HepG2 (cell line): ENCODE measurements at regions not wholly inside any gene's neighbourhood (a gene's known extent, or its start where the extent isn't known, plus 50 kb on each side); places are given as distances from the start of the nearest gene placed in this dataset.

ENCODE experiments used
- ATAC-seq: fragments of 200-7000 bp; cut with Tn5 transposase; 3 replicates; pipeline ENCODE4 v1.9.1; 2020; ENCODE audit warnings: mild to moderate bottlenecking, moderate library complexity
- BruUV-seq: library from RNA; stranded (reverse); fragments of 400-500 nt; replicated peaks from 2 replicates; lab custom pipeline; 2021; lab: Mats Ljungman, UMichigan
- CTCF ChIA-PET: fragments of 300-600 bp; formaldehyde crosslinking; extraction: SDS; loops from one replicate; lab custom pipeline; 2021; ENCODE audit warnings: low total read pairs, inconsistent platforms, low intra/inter-chr PET ratio; lab: Yijun Ruan, JAX
- POLR2A ChIA-PET: fragments of 350-600 bp; sonication (Branson Sonifier 250); formaldehyde crosslinking; loops from one replicate; lab custom pipeline; 2020; ENCODE audit warnings: antibody characterized with exemption, inconsistent platforms; lab: Yijun Ruan, JAX
- DNase-seq: peaks from one replicate; pipeline ENCODE4 v3.0.0-alpha.2; 2015; ENCODE audit warnings: low spot score
- FAIRE-seq: peaks from 3 replicates; lab custom pipeline; 2011; peaks lifted over from hg19 to GRCh38; lab: Jason Lieb, UNC
- H2AFZ ChIP-seq: one replicate; pipeline ENCODE4 v1.6.1; 2011; ENCODE audit warnings: low read length, inconsistent platforms
- H3K27ac ChIP-seq: fragments of 300-600 bp; 3 replicates; pipeline ENCODE4 v1.8.0; 2011; ENCODE audit warnings: mixed run types, mild to moderate bottlenecking, mixed read lengths, low read length, inconsistent platforms; ENCODE audit not compliant: insufficient read depth; ENCODE audit errors: extremely low read length
- H3K27me3 ChIP-seq, 2 experiments: fragments of 200-600 bp in 1 of 2; 2 replicates in 1 of 2; 3 replicates in 1 of 2; pipeline versions ENCODE4 v1.6.0 to v1.8.0; 2011; ENCODE audit warnings: low read length in 2 of 2, mild to moderate bottlenecking in 2 of 2, moderate library complexity in 2 of 2, inconsistent platforms in 1 of 2; ENCODE audit not compliant: insufficient read depth in 2 of 2, control insufficient read depth in 1 of 2
- H3K36me3 ChIP-seq, 2 experiments: fragments of 200-600 bp in 1 of 2; replicated peaks in 1 of 2; 2 replicates in 1 of 2; 3 replicates in 1 of 2; pipeline versions ENCODE4 v1.5.1 to v1.8.0; 2011; ENCODE audit warnings: low read length in 2 of 2, inconsistent platforms in 1 of 2; ENCODE audit not compliant: insufficient read depth in 2 of 2, control insufficient read depth in 1 of 2
- H3K4me1 ChIP-seq: 2 replicates; pipeline ENCODE4 v1.5.1; 2012; ENCODE audit warnings: low read length, inconsistent platforms; ENCODE audit not compliant: insufficient read depth
- H3K4me2 ChIP-seq: 2 replicates; pipeline ENCODE4 v1.6.0; 2011; ENCODE audit warnings: low read depth, low read length, inconsistent platforms
- H3K4me3 ChIP-seq, 3 experiments: fragments of 200-600 bp in 1 of 3; sonication (generic), shearing (Covaris generic) in 1 of 3; replicated peaks in 1 of 3; 2 replicates each; pipeline ENCODE4 v1.5.1; 2011 to 2016; ENCODE audit warnings: low read length in 3 of 3, inconsistent platforms in 2 of 3, low read depth in 2 of 3, mild to moderate bottlenecking in 2 of 3, control low read depth in 1 of 3, mixed read lengths in 1 of 3; ENCODE audit not compliant: insufficient read depth in 1 of 3
- H3K79me2 ChIP-seq: one replicate; pipeline ENCODE4 v1.6.1; 2011; ENCODE audit warnings: low read length, inconsistent platforms; ENCODE audit not compliant: insufficient read depth
- H3K9ac ChIP-seq: 2 replicates; pipeline ENCODE4 v1.6.0; 2011; ENCODE audit warnings: mild to moderate bottlenecking, low read depth, low read length, inconsistent platforms; ENCODE audit not compliant: insufficient read depth
- H3K9me3 ChIP-seq: 2 replicates; pipeline ENCODE4 v1.5.1; 2012; ENCODE audit warnings: mild to moderate bottlenecking, low read length
- H4K20me1 ChIP-seq: 2 replicates; pipeline ENCODE4 v1.6.0; 2011; ENCODE audit warnings: inconsistent platforms, mild to moderate bottlenecking, low read length, moderate library complexity; ENCODE audit not compliant: insufficient read depth
- MTF1 ChIP-seq: sonication (generic); formaldehyde crosslinking; IDR thresholded peaks from 2 replicates; pipeline ENCODE4 v1.5.0; 2020; ENCODE audit warnings: missing genetic modification reagents
- PCBP2 ChIP-seq: fragments of 200-400 bp; formaldehyde crosslinking; optimal IDR thresholded peaks from 2 replicates; pipeline ENCODE3; 2018; ENCODE audit warnings: low read length, low read depth; ENCODE audit not compliant: poor library complexity, severe bottlenecking
- SOX13 ChIP-seq, 3 experiments: fragments of 450-650 bp in 1 of 3; sonication (generic) in 1 of 3; formaldehyde crosslinking in 1 of 3; IDR thresholded peaks in 2 of 3; conservative IDR thresholded peaks in 1 of 3; 2 replicates each; pipeline versions ENCODE4 v1.5.0 to v1.6.1; 2016 to 2020; ENCODE audit warnings: antibody characterized with exemption in 1 of 3, mild to moderate bottlenecking in 1 of 3, missing compliant biosample characterization in 1 of 3, missing genetic modification reagents in 1 of 3, moderate library complexity in 1 of 3
- TBL1XR1 ChIP-seq: fragments of 150-350 bp; IDR thresholded peaks from 2 replicates; pipeline ENCODE4 v1.6.1; 2014; ENCODE audit warnings: borderline replicate concordance, low read length; ENCODE audit not compliant: partially characterized antibody
- ZNF17 ChIP-seq: sonication (generic); formaldehyde crosslinking; IDR thresholded peaks from 2 replicates; pipeline ENCODE4 v1.5.0; 2020; ENCODE audit warnings: mild to moderate bottlenecking, missing genetic modification reagents
- WGBS: methylation state at CpG from one replicate; pipeline ENCODE4 v1.1.6; 2017; ENCODE audit warnings: low lambda C conversion rate; 5-methylcytosine and 5-hydroxymethylcytosine counted together
- in situ Hi-C: cut with HindIII; loops from 2 replicates; pipeline ENCODE4 v1.10.0; 2017; ENCODE audit warnings: low pct_unique_long_range_greater_than_20kb; ENCODE audit not compliant: extremely low pct_ligation_motif_present
- intact Hi-C: fragments of 100-400 bp; cut with micrococcal nuclease; formaldehyde crosslinking; loops from one replicate; pipeline ENCODE4 v1.10.0; 2022; ENCODE audit not compliant: unreplicated experiment
- TF ChIP-seq, protein P1 (sequence below): sonication (generic); formaldehyde crosslinking; IDR thresholded peaks from 2 replicates; pipeline ENCODE4 v1.4.0; 2020; ENCODE audit warnings: mild to moderate bottlenecking, low read depth, missing genetic modification reagents
- TF ChIP-seq, protein P2 (sequence below): IDR thresholded peaks from 2 replicates; pipeline ENCODE4 v1.6.1; 2016; ENCODE audit warnings: mild to moderate bottlenecking
- TF ChIP-seq, protein P3 (sequence below): sonication (generic); formaldehyde crosslinking; conservative IDR thresholded peaks from 2 replicates; pipeline ENCODE4 v1.4.0; 2020; ENCODE audit warnings: missing genetic modification reagents
- TF ChIP-seq, protein P4 (sequence below): sonication (generic); formaldehyde crosslinking; IDR thresholded peaks from 2 replicates; pipeline ENCODE4 v1.4.0; 2020; ENCODE audit warnings: missing genetic modification reagents

DNA sequence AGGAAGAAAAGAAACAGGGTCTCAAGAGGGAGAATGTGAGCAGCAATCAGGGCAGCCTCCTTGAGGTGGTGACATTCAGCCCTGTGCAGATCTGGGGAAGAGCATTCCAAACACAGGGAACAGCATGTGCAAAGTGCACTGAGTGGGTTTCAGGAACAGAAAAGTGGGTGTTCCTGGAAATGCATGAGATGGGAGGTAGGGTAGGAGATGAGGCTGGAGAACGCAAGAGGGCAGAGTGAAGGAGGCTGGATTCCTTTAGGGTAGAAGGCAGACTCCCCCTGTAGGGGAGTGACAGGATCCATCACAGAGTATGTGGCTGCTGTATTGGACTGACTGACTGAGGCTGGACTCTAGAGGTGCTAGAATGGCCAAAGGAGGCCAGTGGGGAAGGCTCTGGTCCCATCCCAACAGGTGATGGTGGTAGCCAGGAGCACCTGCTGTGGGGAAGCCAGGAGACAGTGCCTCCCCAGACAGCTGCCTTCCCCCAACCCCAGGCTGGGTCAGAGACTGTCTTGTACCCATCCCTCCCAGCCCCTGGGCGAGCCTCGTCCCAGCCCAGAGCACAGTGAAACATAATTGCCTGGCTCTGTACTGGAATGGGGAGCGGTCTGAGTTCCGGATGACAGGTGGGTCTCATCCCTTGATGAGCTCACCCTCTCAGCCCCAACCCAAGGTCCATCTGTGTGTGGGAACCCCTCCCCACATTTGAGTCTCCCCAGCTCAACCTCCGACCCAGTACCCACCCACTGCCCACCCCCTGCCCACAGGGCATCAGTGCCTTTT is 419.4 kb downstream of the MN1 start:
- H3K79me2 ChIP-seq, result no peaks in the 10 kb centered on the region
- DNase-seq, result no peak
- H3K27ac ChIP-seq, result no peak overlapping the region
- in situ Hi-C loops (no loop called here), intact Hi-C loops (no loop called here)
- no peak for TF ChIP-seq MTF1 (CRISPR knock-in tag)
- TF ChIP-seq, protein P1, sequence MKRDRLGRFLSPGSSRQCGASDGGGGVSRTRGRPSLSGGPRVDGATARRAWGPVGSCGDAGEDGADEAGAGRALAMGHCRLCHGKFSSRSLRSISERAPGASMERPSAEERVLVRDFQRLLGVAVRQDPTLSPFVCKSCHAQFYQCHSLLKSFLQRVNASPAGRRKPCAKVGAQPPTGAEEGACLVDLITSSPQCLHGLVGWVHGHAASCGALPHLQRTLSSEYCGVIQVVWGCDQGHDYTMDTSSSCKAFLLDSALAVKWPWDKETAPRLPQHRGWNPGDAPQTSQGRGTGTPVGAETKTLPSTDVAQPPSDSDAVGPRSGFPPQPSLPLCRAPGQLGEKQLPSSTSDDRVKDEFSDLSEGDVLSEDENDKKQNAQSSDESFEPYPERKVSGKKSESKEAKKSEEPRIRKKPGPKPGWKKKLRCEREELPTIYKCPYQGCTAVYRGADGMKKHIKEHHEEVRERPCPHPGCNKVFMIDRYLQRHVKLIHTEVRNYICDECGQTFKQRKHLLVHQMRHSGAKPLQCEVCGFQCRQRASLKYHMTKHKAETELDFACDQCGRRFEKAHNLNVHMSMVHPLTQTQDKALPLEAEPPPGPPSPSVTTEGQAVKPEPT (CRISPR knock-in tag), result no peak
- TF ChIP-seq, protein P2, sequence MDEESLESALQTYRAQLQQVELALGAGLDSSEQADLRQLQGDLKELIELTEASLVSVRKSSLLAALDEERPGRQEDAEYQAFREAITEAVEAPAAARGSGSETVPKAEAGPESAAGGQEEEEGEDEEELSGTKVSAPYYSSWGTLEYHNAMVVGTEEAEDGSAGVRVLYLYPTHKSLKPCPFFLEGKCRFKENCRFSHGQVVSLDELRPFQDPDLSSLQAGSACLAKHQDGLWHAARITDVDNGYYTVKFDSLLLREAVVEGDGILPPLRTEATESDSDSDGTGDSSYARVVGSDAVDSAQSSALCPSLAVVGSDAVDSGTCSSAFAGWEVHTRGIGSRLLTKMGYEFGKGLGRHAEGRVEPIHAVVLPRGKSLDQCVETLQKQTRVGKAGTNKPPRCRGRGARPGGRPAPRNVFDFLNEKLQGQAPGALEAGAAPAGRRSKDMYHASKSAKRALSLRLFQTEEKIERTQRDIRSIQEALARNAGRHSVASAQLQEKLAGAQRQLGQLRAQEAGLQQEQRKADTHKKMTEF, result no peak
- no peak for FAIRE-seq
- H2AFZ ChIP-seq, result no peak overlapping the region
- H4K20me1 ChIP-seq, result no peaks in the 10 kb centered on the region
- no peaks in the 10 kb centered on the region for H3K4me1 ChIP-seq
- no peak overlapping the region for H3K9ac ChIP-seq
- POLR2A ChIA-PET, result no interaction called here
- no peaks in the 10 kb centered on the region for H3K36me3 ChIP-seq
- BruUV-seq, result no TSS peak
- no peak overlapping the region for H3K4me2 ChIP-seq
- H3K27me3 ChIP-seq, result peaks cover 2 to 48% of the 10 kb centered on the region in 2 experiments; a peak in 4 of 5 replicates
- 42% methylated on average over 1 of the region's 6 CpGs for WGBS
- no peaks in the 10 kb centered on the region for H3K9me3 ChIP-seq
- H3K4me3 ChIP-seq, result no peak overlapping the region
- CTCF ChIA-PET, result no interaction called here
- peak; percentile 47; the same call in 2 of the 3 replicates for ATAC-seq

DNA sequence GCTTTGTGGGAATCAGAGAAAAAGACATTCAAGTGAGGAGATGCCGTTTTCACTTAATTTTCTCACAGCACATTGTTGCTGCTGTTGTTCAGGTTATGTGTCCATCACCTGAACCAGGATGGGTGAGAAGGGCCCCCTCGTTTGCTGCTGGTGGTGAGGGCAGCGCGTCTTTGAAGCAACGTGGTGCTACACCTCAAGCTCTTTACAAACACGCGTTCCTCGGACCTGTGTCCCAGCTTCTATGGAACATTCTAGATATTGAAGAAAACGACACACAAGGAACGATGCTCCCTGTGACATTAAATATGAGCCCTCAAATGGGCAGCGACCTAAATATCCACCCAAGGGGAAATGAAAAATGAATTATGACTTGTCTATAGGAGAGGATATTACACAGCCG is 418.6 kb downstream of the MN1 start:
- H3K4me3 ChIP-seq, result no peak overlapping the region
- no peak overlapping the region for H3K9ac ChIP-seq
- in situ Hi-C loops (no loop called here), intact Hi-C loops (no loop called here)
- H3K79me2 ChIP-seq, result no peaks in the 10 kb centered on the region
- 13% methylated on average over 12 of the region's 12 CpGs for WGBS
- H3K4me1 ChIP-seq, result no peaks in the 10 kb centered on the region
- DNase-seq, result no peak
- ATAC-seq, result no peak
- no peaks in the 10 kb centered on the region for H3K36me3 ChIP-seq
- no peak overlapping the region for H3K27ac ChIP-seq
- no peak for FAIRE-seq
- H4K20me1 ChIP-seq, result no peaks in the 10 kb centered on the region
- no peak overlapping the region for H3K4me2 ChIP-seq
- no TSS peak for BruUV-seq
- no peaks in the 10 kb centered on the region for H3K9me3 ChIP-seq
- H3K27me3 ChIP-seq, result peaks cover 2 to 50% of the 10 kb centered on the region in 2 experiments; a peak in 4 of 5 replicates
- no peak overlapping the region for H2AFZ ChIP-seq
- CTCF ChIA-PET, result no interaction called here
- POLR2A ChIA-PET, result no interaction called here
- TF ChIP-seq TBL1XR1, result no peak
- TF ChIP-seq, protein P3, sequence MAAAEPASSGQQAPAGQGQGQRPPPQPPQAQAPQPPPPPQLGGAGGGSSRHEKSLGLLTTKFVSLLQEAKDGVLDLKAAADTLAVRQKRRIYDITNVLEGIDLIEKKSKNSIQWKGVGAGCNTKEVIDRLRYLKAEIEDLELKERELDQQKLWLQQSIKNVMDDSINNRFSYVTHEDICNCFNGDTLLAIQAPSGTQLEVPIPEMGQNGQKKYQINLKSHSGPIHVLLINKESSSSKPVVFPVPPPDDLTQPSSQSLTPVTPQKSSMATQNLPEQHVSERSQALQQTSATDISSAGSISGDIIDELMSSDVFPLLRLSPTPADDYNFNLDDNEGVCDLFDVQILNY, result no peak
- TF ChIP-seq ZNF17, result no peak
- TF ChIP-seq SOX13 (IDR thresholded peaks at IDR 0.05), result no peak
- TF ChIP-seq SOX13 (CRISPR knock-in tag; conservative IDR thresholded peaks at IDR 0.05 in 1 of 2, IDR thresholded peaks at IDR 0.05 in 1 of 2), result no peak
- no peak for TF ChIP-seq PCBP2
- TF ChIP-seq, protein P4, sequence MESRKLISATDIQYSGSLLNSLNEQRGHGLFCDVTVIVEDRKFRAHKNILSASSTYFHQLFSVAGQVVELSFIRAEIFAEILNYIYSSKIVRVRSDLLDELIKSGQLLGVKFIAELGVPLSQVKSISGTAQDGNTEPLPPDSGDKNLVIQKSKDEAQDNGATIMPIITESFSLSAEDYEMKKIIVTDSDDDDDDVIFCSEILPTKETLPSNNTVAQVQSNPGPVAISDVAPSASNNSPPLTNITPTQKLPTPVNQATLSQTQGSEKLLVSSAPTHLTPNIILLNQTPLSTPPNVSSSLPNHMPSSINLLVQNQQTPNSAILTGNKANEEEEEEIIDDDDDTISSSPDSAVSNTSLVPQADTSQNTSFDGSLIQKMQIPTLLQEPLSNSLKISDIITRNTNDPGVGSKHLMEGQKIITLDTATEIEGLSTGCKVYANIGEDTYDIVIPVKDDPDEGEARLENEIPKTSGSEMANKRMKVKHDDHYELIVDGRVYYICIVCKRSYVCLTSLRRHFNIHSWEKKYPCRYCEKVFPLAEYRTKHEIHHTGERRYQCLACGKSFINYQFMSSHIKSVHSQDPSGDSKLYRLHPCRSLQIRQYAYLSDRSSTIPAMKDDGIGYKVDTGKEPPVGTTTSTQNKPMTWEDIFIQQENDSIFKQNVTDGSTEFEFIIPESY (CRISPR knock-in tag), result no peak
